Activated CD8-positive, alpha-beta T cell treated with anti-CD3 and anti-CD28 coated beads for 36 hours (primary cell): ENCODE measurements at regions not wholly inside any gene's neighbourhood (a gene's known extent, or its start where the extent isn't known, plus 50 kb on each side); places are given as distances from the start of the nearest gene placed in this dataset.

Experiments
- ATAC-seq: fragments of 200-7000 bp; cut with Tn5 transposase; one replicate; pipeline ENCODE4 v1.10.0; 2021; ENCODE audit warnings: mild to moderate bottlenecking, moderate library complexity
- CTCF ChIA-PET: fragments of 350-600 bp; sonication (Branson Sonifier 250); formaldehyde crosslinking; loops from one replicate; lab custom pipeline; 2021; ENCODE audit warnings: antibody characterized with exemption; lab: Charles Lee
- POLR2A ChIA-PET: fragments of 350-600 bp; sonication (Branson Sonifier 250); formaldehyde crosslinking; loops from one replicate; lab custom pipeline; 2021; ENCODE audit warnings: antibody characterized with exemption; lab: Charles Lee
- DNase-seq: peaks from one replicate; pipeline ENCODE4 v3.0.0-alpha.2; 2020
- H3K27ac Mint-ChIP-seq: one replicate; pipeline ENCODE4 v1.8.0; 2021; ENCODE audit warnings: mild to moderate bottlenecking, mixed read lengths
- H3K27me3 Mint-ChIP-seq: one replicate; pipeline ENCODE4 v1.8.0; 2021; ENCODE audit warnings: mixed read lengths
- H3K36me3 Mint-ChIP-seq: one replicate; pipeline ENCODE4 v1.8.0; 2021; ENCODE audit warnings: low read depth, mixed read lengths
- H3K4me1 Mint-ChIP-seq: one replicate; pipeline ENCODE4 v1.8.0; 2021; ENCODE audit warnings: low read depth, mixed read lengths
- H3K4me3 Mint-ChIP-seq: one replicate; pipeline ENCODE4 v1.8.0; 2021; ENCODE audit warnings: mild to moderate bottlenecking, moderate library complexity, mixed read lengths
- H3K9me3 Mint-ChIP-seq: one replicate; pipeline ENCODE4 v1.8.0; 2021; ENCODE audit warnings: mixed read lengths
- CTCF ChIP-seq: fragments of 200-600 bp; IDR thresholded peaks from one replicate; pipeline ENCODE4 v1.8.0; 2022; ENCODE audit warnings: antibody characterized with exemption, mild to moderate bottlenecking
- intact Hi-C: fragments of 100-400 bp; cut with micrococcal nuclease; formaldehyde crosslinking; loops from one replicate; pipeline ENCODE4 v1.10.0; 2022

- peaks cover 2% of the 10 kb centered on the region for H3K27me3 Mint-ChIP-seq
- TF ChIP-seq CTCF = no peak
- H3K27ac Mint-ChIP-seq = no peak overlapping the region
- intact Hi-C loops = no loop called here
- ChIA-PET CTCF (no interaction called here), POLR2A (no interaction called here)
- no peaks in the 10 kb centered on the region for H3K4me1 Mint-ChIP-seq
- H3K9me3 Mint-ChIP-seq = peaks cover 4% of the 10 kb centered on the region
- peaks cover 4% of the 10 kb centered on the region for H3K36me3 Mint-ChIP-seq
- no peak for DNase-seq
- ATAC-seq = no peak
- H3K4me3 Mint-ChIP-seq = no peak overlapping the region
These were observed 753.1 kb upstream of the CCDC54 start for GRCh38 chr3:106624154-106624553.

DNA sequence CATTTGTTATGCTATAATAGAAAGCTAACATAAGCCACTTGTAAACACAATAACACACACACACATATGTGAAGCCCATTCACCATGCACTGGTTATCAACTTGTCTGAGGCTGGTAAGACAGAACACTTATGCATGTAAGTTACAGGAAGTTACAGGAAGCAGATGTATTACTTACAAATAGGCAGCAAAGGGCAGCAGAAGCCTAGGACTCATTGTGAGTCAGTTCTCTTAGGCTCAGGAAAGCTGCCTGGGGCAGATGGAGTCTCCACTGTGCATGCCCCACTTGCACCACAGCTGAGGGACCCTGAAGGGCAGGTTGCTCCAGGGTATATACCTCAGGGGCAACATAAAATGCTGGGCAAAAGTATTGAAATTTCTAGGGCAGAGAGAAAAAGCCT is 748.8 kb upstream of the CCDC54 start:
- Mint-ChIP-seq H3K4me3 (no peak overlapping the region), H3K9me3 (peaks cover 4% of the 10 kb centered on the region), H3K27me3 (peaks cover 8% of the 10 kb centered on the region), H3K36me3 (peaks cover 4% of the 10 kb centered on the region), H3K27ac (no peak overlapping the region), H3K4me1 (no peaks in the 10 kb centered on the region)
- ChIA-PET POLR2A (interaction anchor here (0.6 kb wide), 1 partner anchor 1029 kb away, joined by 4 read pairs; no protein-coding TSS in a partner anchor), CTCF (interaction anchor here (1.3 kb wide), 1 partner anchor 19 kb away, joined by 3 read pairs; no protein-coding TSS in a partner anchor)
- ATAC-seq = no peak
- intact Hi-C loops = no loop called here
- TF ChIP-seq CTCF = no peak
- DNase-seq = no peak

GRCh38 chr3:106629215-106629832 is 747.9 kb upstream of the CCDC54 start:
- POLR2A ChIA-PET = interaction anchor here (0.6 kb wide), 1 partner anchor 1030 kb away, joined by 4 read pairs; no protein-coding TSS in a partner anchor
- CTCF ChIA-PET = interaction anchor here (1.0 kb wide), 1 partner anchor 20 kb away, joined by 3 read pairs; no protein-coding TSS in a partner anchor
- no peak overlapping the region for H3K4me3 Mint-ChIP-seq
- DNase-seq (no peak), ATAC-seq (no peak)
- peaks cover 8% of the 10 kb centered on the region for H3K27me3 Mint-ChIP-seq
- no peak overlapping the region for H3K27ac Mint-ChIP-seq
- H3K9me3 Mint-ChIP-seq = peaks cover 3% of the 10 kb centered on the region
- TF ChIP-seq CTCF = no peak
- H3K36me3 Mint-ChIP-seq = no peaks in the 10 kb centered on the region
- intact Hi-C loops = no loop called here
- H3K4me1 Mint-ChIP-seq = no peaks in the 10 kb centered on the region

DNA sequence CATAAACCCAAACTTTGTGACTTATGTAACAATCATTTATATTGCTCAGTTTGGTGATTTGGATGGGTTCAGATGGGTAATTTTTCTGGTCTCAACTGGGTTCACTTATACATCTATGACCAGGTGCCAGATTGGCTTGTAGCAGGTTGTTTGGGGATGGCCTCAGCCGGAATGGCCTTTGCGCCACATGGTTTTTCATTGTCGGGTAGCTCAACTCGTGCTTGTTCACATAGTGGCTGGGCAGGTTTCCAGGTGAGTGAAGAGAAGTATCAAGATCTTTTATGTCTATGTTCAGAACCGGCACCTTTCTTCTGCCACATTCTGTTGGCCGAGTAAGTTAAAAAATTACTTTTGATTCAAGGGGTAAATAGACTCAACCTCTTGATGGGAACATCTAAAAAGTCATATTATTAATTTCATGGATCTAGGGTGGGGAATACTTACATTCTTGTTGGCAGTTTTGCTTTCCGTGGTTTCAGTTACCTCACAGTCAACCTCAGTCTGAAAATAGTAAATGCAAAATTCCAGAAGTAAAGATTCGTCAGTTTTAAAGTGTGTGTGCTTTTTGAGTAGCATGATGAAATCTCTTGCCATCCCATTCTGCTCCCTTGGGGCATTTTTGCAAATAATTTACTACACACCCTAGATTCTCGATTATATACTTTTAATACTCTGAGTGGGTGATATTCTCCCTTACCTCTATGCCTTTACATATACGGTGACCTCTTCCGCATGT is 745.7 kb upstream of the CCDC54 start:
- Mint-ChIP-seq H3K4me1 (no peaks in the 10 kb centered on the region), H3K27me3 (peaks cover 11% of the 10 kb centered on the region), H3K27ac (no peak overlapping the region), H3K9me3 (no peaks in the 10 kb centered on the region), H3K36me3 (no peaks in the 10 kb centered on the region), H3K4me3 (no peak overlapping the region)
- no peak for DNase-seq
- ATAC-seq = no peak
- POLR2A ChIA-PET = no interaction called here
- TF ChIP-seq CTCF = no peak
- intact Hi-C loops = no loop called here
- CTCF ChIA-PET = no interaction called here

DNA sequence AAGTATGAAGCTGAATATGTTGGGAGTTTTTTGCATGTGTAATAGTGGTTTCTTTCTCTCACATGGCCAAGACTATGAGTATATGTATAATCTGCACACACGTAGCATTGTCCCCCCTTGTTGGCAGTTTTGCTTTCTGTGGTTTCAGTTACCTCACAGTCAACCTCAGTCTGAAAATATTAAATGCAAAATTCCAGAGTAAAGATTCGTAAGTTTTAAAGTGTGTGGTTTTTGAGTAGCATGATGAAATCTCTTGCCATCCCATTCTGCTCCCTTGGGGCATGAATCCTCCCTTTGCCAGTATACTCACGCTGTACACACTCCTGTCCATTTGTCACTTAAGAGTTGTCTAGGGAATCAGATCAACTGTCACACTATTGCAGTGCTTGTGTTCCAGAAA is 742.0 kb upstream of the CCDC54 start:
- peaks cover 13% of the 10 kb centered on the region for H3K27me3 Mint-ChIP-seq
- no peak overlapping the region for H3K27ac Mint-ChIP-seq
- DNase-seq (no peak), ATAC-seq (no peak)
- H3K36me3 Mint-ChIP-seq = no peaks in the 10 kb centered on the region
- no peaks in the 10 kb centered on the region for H3K9me3 Mint-ChIP-seq
- intact Hi-C loops = no loop called here
- ChIA-PET CTCF (interaction anchor here (0.9 kb wide), 1 partner anchor 12 kb away, joined by 3 read pairs; no protein-coding TSS in a partner anchor), POLR2A (no interaction called here)
- H3K4me3 Mint-ChIP-seq = no peak overlapping the region
- TF ChIP-seq CTCF = no peak
- no peaks in the 10 kb centered on the region for H3K4me1 Mint-ChIP-seq
